Tibial nerve (tissue), 3 donors: ENCODE measurements at regions not wholly inside any gene's neighbourhood (a gene's known extent, or its start where the extent isn't known, plus 50 kb on each side); places are given as distances from the start of the nearest gene placed in this dataset.

ENCODE experiments used
- CTCF ChIP-seq, 5 experiments: fragments of 200-600 bp in 3 of 5; fragments of 450-650 bp in 2 of 5; sonication (generic) in 3 of 5; IDR thresholded peaks; one replicate each; pipeline ENCODE4 v1.5.1; 2016 to 2019; ENCODE audit warnings: antibody characterized with exemption in 5 of 5, mild to moderate bottlenecking in 3 of 5, moderate library complexity in 2 of 5
- POLR2A ChIP-seq, 2 donors: fragments of 450-650 bp; IDR thresholded peaks; one replicate each; pipeline ENCODE4 v1.6.1; 2017; ENCODE audit warnings: antibody characterized with exemption in 2 of 2, mild to moderate bottlenecking in 2 of 2, moderate library complexity in 2 of 2

- no peak for TF ChIP-seq CTCF (IDR thresholded peaks at IDR 0.05)
- TF ChIP-seq POLR2A (IDR thresholded peaks at IDR 0.05) = no peak
Measured at GRCh38 chr4:137934046-137934445, 308.1 kb downstream of the SLC7A11 start.
